ENCODE measurements at regions not wholly inside any gene's neighbourhood (a gene's known extent, or its start where the extent isn't known, plus 50 kb on each side); places are given as distances from the start of the nearest gene placed in this dataset.

DNA sequence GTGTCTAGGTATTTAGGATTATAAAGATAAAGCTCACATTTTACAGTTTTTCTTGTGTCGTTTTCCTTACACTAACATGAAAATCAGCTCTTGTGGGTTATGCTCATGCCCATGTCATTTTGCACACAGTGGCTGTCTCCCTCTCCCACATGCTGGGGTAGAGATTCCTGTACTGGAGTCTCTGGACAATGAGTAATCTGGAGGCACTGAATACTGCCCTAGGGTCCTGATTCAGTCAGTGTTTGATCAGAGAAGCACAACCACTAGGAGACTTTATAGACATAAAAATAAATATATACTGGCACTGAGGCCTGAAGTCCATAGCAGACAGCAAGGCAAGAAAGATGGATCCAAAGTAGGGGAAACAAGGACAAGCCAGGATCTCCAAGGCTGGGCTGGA lies 1008.8 kb downstream of the KCNMA1 start:
- no peaks in the 10 kb centered on the region for H3K36me3 ChIP-seq (ENCODE audit: control insufficient read depth in 4 of 4, insufficient read depth in 3 of 4, low read depth in 1 of 4, low read length in 3 of 4)
- H3K9me3 ChIP-seq (ENCODE audit: control insufficient read depth in 4 of 4, low read length in 3 of 4): no peaks in the 10 kb centered on the region
- no peaks in the 10 kb centered on the region for H3K4me1 ChIP-seq (ENCODE audit: control insufficient read depth in 4 of 4, insufficient read depth in 4 of 4, low read length in 3 of 4)
- DNase-seq (ENCODE audit: low spot score): no peak
- H3K4me3 ChIP-seq (ENCODE audit: low read depth in 1 of 3, low read length in 3 of 3): no peak overlapping the region
- no peak overlapping the region for H3K27ac ChIP-seq (ENCODE audit: low read depth in 1 of 2, low read length in 2 of 2)
- H3K27me3 ChIP-seq (ENCODE audit: control insufficient read depth in 4 of 4, insufficient read depth in 4 of 4, low read length in 3 of 4): peaks cover 0 to 5% (median 0%) of the 10 kb centered on the region in 4 donors
- WGBS: 62% methylated on average over 1 of the region's 1 CpG
- H3K9ac ChIP-seq (ENCODE audit: low read depth in 1 of 2, low read length in 2 of 2): no peak overlapping the region
- TF ChIP-seq, protein P1, sequence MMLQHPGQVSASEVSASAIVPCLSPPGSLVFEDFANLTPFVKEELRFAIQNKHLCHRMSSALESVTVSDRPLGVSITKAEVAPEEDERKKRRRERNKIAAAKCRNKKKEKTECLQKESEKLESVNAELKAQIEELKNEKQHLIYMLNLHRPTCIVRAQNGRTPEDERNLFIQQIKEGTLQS (IDR thresholded peaks at IDR 0.05): no peak
- TF ChIP-seq NR2F2 (IDR thresholded peaks at IDR 0.05) (no peak), ZBTB33 (IDR thresholded peaks at IDR 0.05) (no peak), RXRA (IDR thresholded peaks at IDR 0.05) (no peak), FOXA2 (IDR thresholded peaks at IDR 0.05) (no peak), EGR1 (IDR thresholded peaks at IDR 0.05; ENCODE audit: low read depth in 2 of 2) (no peak), GABPA (IDR thresholded peaks at IDR 0.05 in 1 of 2, conservative IDR thresholded peaks at IDR 0.05 in 1 of 2) (no peak), HNF4G (IDR thresholded peaks at IDR 0.05) (no peak), YY1 (IDR thresholded peaks at IDR 0.05) (no peak), TAF1 (conservative IDR thresholded peaks at IDR 0.05) (no peak), SP1 (IDR thresholded peaks at IDR 0.05) (no peak), FOXA1 (IDR thresholded peaks at IDR 0.05) (no peak), RAD21 (IDR thresholded peaks at IDR 0.05) (no peak), JUND (IDR thresholded peaks at IDR 0.05) (no peak), HNF4A (conservative IDR thresholded peaks at IDR 0.05) (no peak), REST (IDR thresholded peaks at IDR 0.05) (no peak)
- TF ChIP-seq, protein P2, sequence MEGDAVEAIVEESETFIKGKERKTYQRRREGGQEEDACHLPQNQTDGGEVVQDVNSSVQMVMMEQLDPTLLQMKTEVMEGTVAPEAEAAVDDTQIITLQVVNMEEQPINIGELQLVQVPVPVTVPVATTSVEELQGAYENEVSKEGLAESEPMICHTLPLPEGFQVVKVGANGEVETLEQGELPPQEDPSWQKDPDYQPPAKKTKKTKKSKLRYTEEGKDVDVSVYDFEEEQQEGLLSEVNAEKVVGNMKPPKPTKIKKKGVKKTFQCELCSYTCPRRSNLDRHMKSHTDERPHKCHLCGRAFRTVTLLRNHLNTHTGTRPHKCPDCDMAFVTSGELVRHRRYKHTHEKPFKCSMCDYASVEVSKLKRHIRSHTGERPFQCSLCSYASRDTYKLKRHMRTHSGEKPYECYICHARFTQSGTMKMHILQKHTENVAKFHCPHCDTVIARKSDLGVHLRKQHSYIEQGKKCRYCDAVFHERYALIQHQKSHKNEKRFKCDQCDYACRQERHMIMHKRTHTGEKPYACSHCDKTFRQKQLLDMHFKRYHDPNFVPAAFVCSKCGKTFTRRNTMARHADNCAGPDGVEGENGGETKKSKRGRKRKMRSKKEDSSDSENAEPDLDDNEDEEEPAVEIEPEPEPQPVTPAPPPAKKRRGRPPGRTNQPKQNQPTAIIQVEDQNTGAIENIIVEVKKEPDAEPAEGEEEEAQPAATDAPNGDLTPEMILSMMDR (IDR thresholded peaks at IDR 0.05; ENCODE audit: low read depth, low read length, missing input control): no peak
- TF ChIP-seq, protein P3, sequence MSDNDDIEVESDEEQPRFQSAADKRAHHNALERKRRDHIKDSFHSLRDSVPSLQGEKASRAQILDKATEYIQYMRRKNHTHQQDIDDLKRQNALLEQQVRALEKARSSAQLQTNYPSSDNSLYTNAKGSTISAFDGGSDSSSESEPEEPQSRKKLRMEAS (IDR thresholded peaks at IDR 0.05): no peak
